ENCODE measurements at regions not wholly inside any gene's neighbourhood (a gene's known extent, or its start where the extent isn't known, plus 50 kb on each side); places are given as distances from the start of the nearest gene placed in this dataset.

- no peak for DNase-seq (ENCODE audit: low read depth in 2 of 2)
Measured at GRCh38 chr7:25777969-25778708, 373.9 kb upstream of the NFE2L3 start.

GRCh38 chr7:25779002-25779546 lies 372.9 kb upstream of the NFE2L3 start:
- DNase-seq (ENCODE audit: low read depth in 2 of 2), result no peak

- DNase-seq (ENCODE audit: low read depth in 2 of 2), result no peak
Measured at GRCh38 chr7:25780904-25781303, 371.1 kb upstream of the NFE2L3 start.

GRCh38 chr7:25781704-25782103 lies 370.3 kb upstream of the NFE2L3 start:
- DNase-seq (ENCODE audit: low read depth in 2 of 2), result no peak

- DNase-seq (ENCODE audit: low read depth in 2 of 2), result no peak
Measured at GRCh38 chr7:25786936-25787335, 365.1 kb upstream of the NFE2L3 start.

GRCh38 chr7:25787336-25787735 lies 364.7 kb upstream of the NFE2L3 start:
- no peak for DNase-seq (ENCODE audit: low read depth in 2 of 2)

- DNase-seq (ENCODE audit: low read depth in 2 of 2), result no peak
Measured at GRCh38 chr7:25788371-25788770, 363.6 kb upstream of the NFE2L3 start.

GRCh38 chr7:25788961-25789620 lies 362.9 kb upstream of the NFE2L3 start:
- no peak for DNase-seq (ENCODE audit: low read depth in 2 of 2)

- DNase-seq (ENCODE audit: low read depth in 2 of 2), result no peak
Measured at GRCh38 chr7:25789701-25790640, 362.0 kb upstream of the NFE2L3 start.

- no peak for DNase-seq (ENCODE audit: low read depth in 2 of 2)
Measured at GRCh38 chr7:25790963-25791362, 361.0 kb upstream of the NFE2L3 start.

- no peak for DNase-seq (ENCODE audit: low read depth in 2 of 2)
Measured at GRCh38 chr7:25792586-25792985, 359.4 kb upstream of the NFE2L3 start.

GRCh38 chr7:25795824-25796235 lies 356.2 kb upstream of the NFE2L3 start:
- no peak for DNase-seq (ENCODE audit: low read depth in 2 of 2)

GRCh38 chr7:25798344-25798743 lies 353.7 kb upstream of the NFE2L3 start:
- DNase-seq (ENCODE audit: low read depth in 2 of 2), result no peak

- DNase-seq (ENCODE audit: low read depth in 2 of 2), result no peak
Measured at GRCh38 chr7:25801214-25801613, 350.8 kb upstream of the NFE2L3 start.

- no peak for DNase-seq (ENCODE audit: low read depth in 2 of 2)
Measured at GRCh38 chr7:25802057-25802456, 349.9 kb upstream of the NFE2L3 start.

GRCh38 chr7:25802473-25802872 lies 349.5 kb upstream of the NFE2L3 start:
- no peak for DNase-seq (ENCODE audit: low read depth in 2 of 2)

- no peak for DNase-seq (ENCODE audit: low read depth in 2 of 2)
Measured at GRCh38 chr7:25803117-25803887, 348.7 kb upstream of the NFE2L3 start.

GRCh38 chr7:25804154-25804553 lies 347.8 kb upstream of the NFE2L3 start:
- no peak for DNase-seq (ENCODE audit: low read depth in 2 of 2)

- no peak for DNase-seq (ENCODE audit: low read depth in 2 of 2)
Measured at GRCh38 chr7:25805027-25805687, 346.8 kb upstream of the NFE2L3 start.

GRCh38 chr7:25807086-25807611 lies 344.8 kb upstream of the NFE2L3 start:
- DNase-seq (ENCODE audit: low read depth in 2 of 2), result no peak

Measured in activated CD8-positive, alpha-beta memory T cell treated with anti-CD3 and anti-CD28 coated beads for 4 hours (primary cell).